ENCODE measurements at regions not wholly inside any gene's neighbourhood (a gene's known extent, or its start where the extent isn't known, plus 50 kb on each side); places are given as distances from the start of the nearest gene placed in this dataset.

- TF ChIP-seq CTCF (conservative IDR thresholded peaks at IDR 0.05) (no peak), ZFX (IDR thresholded peaks at IDR 0.05) (no peak)
These were observed 138.6 kb downstream of the SPRY1 start for GRCh38 chr4:123535037-123535748.
